Mononuclear cell (primary cell): ENCODE measurements at regions not wholly inside any gene's neighbourhood (a gene's known extent, or its start where the extent isn't known, plus 50 kb on each side); places are given as distances from the start of the nearest gene placed in this dataset.
"Not testable (repeated sequence)": the region's sequence is repeated elsewhere in the genome, so short reads cannot be mapped to it uniquely, and the experiment has no call there.

Experiments
- H3K27me3 ChIP-seq: 2 replicates; pipeline ENCODE4 v1.6.0; 2011; ENCODE audit warnings: low read length, control low read depth; ENCODE audit not compliant: insufficient read depth
- H3K4me1 ChIP-seq: 2 replicates; pipeline ENCODE4 v1.5.1; 2011; ENCODE audit warnings: mild to moderate bottlenecking, low read length, control low read depth; ENCODE audit not compliant: insufficient read depth
- H3K4me3 ChIP-seq: 2 replicates; pipeline ENCODE4 v1.5.1; 2011; ENCODE audit warnings: mild to moderate bottlenecking, low read length, moderate library complexity
- H3K9me3 ChIP-seq: 2 replicates; pipeline ENCODE4 v1.5.1; 2011; ENCODE audit warnings: low read depth, mild to moderate bottlenecking, control low read depth, low read length

DNA sequence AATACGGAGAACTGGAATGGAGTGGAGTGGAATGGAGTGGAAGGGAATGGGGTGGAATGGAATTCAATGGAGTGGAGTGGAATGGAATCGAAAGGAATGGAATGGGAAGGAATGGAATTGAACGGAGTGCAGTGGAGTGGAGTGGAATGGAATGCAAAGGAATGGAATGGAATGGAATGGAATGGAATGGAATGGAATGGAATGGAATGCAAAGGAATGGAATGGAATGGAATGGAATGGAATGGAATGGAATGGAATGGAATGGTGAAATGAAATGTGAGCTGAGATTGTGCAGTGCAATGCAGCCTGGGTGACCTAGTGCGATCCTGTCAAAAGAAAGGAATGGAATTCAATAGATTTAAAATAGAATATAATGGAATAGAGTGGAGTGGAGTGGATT, 357.3 kb upstream of the WSB1 start:
- peaks cover 47% of the 10 kb centered on the region for H3K9me3 ChIP-seq
- H3K27me3 ChIP-seq, H3K4me1 ChIP-seq, H3K4me3 ChIP-seq: not testable (repeated sequence)

DNA sequence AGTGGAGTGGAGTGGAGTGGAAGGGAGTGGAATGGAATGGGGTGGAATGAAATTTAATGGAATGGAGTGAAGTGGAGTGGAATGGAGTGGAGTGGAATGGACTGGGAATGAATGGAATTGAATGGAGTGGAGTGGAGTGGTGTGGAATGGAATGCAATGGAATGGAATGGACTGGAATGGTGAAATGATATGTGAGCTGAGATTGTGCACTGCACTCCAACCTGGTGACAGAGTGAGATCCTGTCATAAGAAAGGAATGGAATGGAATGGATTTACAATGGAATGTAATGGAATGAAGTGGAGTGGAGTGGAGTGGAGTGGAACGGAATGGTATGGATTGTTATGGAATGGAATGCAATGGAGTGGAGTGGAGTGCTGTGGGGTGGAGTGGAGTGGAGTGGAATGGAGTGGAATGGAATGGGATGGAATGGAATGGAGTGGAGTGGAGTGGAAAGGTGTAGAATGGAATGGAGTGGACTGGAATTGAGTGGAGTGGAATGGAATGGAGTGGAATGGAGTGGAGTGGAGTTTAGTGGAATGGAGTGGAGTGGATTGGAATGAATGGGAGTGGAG, 356.1 kb upstream of the WSB1 start:
- peaks cover 47% of the 10 kb centered on the region for H3K9me3 ChIP-seq
- H3K27me3 ChIP-seq, H3K4me1 ChIP-seq, H3K4me3 ChIP-seq: not testable (repeated sequence)

DNA sequence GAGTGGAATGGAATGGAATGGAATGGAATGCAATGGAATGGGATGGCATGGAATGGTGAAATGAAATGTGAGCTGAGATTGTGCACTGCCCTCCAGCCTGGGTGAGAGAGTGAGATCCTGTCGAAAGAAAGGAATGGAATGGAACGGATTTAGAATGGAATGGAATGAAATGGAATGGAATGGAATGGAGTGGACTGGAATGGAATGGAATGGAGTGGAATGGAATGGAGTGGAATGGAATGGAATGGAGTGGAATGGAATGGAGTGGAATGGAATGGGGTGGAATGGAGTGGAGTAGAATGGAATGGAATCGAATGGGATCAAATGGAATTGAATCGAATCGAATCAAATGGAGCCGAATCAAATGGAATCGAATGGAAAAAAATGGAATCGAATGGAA, 354.2 kb upstream of the WSB1 start:
- not testable (repeated sequence) for H3K27me3 ChIP-seq, H3K4me1 ChIP-seq, H3K4me3 ChIP-seq
- peaks cover 47% of the 10 kb centered on the region for H3K9me3 ChIP-seq

DNA sequence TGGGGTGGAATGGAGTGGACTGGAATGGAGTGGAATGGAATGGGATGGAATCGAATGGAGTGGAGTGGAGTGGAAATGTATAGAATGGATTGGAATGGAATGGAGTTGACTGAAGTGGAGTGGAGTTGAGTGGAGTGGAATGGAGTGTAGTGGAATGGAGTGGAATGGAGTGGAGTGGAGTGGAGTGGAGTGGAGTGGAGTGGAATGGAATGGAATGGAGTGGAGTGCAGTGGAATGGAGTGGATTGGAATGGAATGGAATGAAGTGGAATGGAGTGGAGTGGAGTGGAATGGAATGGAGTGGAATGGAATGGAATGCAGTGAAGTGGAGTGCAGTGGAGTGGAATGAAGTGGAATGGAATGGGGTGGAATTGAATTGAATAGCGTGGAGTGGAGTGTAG, 353.3 kb upstream of the WSB1 start:
- not testable (repeated sequence) for H3K4me1 ChIP-seq, H3K27me3 ChIP-seq, H3K4me3 ChIP-seq
- peaks cover 47% of the 10 kb centered on the region for H3K9me3 ChIP-seq

DNA sequence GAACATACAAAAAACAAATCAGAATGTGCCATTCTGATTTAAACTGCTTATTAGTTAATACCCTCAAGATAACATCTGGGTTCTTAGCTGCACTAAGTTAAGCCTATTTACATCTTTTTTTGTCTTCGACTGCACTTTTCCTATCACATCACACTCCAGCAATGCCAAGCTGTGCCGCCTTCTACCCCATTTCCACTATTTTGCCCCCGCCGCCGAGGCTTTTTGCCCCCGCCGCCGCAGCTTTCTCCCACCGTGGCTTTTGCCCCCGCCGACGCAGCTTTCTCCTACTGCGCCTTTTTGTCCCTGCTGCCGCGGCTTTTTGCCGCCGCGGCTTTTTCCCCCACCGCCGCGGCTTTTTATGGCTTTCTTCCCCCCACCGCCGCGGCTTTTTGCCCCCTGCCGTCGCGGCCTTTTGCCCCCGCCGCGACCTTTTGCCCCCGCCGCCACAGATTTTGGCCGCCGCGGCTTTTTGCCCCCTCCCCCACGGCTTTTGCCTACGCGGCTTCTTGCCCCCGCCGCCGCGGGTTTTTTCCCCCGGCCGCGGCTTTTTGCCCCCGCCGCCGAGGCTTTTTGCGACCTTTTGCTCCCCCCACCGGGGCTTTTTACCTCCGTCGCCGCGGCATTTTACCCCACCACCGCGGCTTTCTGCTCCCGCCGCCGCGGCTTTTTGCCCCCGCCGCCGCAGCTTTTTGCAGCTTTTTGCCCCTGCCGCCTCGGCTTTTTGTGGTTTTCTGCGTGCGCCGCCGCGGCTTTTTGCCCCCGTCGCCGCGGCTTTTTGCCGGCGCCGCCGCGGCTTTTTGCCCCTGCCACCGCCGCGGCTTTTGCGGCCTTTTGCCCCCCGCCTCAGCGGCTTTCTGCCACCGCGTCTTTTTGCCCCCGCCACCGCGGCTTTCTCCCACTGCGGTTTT, 331.4 kb upstream of the WSB1 start:
- peaks cover 10% of the 10 kb centered on the region for H3K27me3 ChIP-seq
- no peaks in the 10 kb centered on the region for H3K4me1 ChIP-seq
- no peaks in the 10 kb centered on the region for H3K9me3 ChIP-seq
- no peak overlapping the region for H3K4me3 ChIP-seq

DNA sequence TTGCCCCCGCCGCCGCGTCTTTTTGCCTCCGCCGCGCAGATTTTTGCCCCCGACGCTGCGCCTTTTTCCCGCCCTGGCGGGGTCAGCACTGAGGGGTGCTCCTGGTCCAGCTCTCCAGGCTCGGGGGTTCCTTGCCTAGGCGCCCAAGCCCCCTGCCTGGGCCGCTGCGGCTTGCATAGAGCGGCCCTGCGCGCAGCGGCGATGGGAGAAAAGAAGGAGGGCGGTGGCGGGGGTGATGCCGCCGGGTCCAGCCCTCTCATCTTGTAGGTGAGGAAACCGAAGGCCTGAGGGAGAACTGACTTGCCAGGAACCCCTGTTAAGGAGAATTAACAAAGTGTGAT, 330.8 kb upstream of the WSB1 start:
- Histone ChIP-seq H3K9me3 (no peaks in the 10 kb centered on the region), H3K27me3 (peaks cover 10% of the 10 kb centered on the region), H3K4me1 (no peaks in the 10 kb centered on the region), H3K4me3 (no peak overlapping the region)

DNA sequence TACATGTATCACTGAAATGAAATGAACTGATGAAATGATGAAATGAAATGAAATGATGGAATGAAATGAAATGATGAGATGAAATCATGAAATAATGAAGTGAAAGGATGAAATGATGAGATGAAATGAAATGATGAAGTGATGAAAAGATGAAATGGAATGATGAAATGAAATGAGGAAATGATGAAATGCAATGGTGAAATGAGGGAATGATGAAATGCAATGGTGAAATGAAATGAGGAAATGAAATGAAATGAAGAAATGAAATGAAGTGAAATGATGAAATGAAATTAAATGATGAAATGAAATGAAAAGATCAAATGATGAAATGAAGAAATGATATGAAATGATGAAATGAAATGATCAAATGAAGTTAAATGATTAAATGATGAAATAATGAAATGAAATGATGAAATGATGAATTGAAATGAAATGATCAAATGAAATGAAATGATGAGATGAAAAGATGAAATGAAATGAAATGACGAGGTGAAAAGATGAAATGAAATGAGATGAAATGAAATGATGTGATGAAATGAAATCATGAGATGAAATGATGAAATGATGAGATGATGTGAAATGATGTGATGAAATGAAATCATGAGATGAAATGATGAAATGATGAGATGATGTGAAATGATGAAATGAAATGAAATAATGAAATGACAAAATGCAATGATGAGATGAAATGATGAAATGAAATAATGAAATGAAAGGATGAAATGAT, 327.9 kb upstream of the WSB1 start:
- not testable (repeated sequence) for H3K4me3 ChIP-seq, H3K4me1 ChIP-seq, H3K27me3 ChIP-seq, H3K9me3 ChIP-seq

DNA sequence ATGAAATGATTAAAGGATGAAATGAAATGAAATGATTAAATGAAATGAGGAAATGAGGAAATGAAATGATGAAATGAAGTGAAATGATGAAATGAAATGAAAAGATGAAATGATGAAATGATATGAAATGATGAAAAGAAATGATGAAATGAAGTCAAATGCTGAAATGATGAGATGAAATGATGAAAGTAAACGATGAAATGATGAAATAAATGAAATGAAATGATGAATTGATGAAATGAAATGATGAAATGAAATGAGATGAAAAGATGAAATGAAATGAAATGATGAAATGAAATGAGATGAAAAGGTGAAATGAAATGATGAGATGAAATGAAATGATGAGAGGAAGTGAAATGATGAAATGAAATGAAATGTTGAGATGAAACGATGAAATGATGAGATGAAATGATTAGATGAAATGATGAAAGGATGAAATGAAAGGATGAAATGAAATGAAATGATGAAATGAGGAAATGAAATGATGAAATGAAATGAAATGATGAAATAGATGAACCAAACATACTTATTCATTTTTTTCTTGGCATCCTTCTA, 327.2 kb upstream of the WSB1 start:
- H3K4me3 ChIP-seq, H3K9me3 ChIP-seq, H3K4me1 ChIP-seq, H3K27me3 ChIP-seq: not testable (repeated sequence)

DNA sequence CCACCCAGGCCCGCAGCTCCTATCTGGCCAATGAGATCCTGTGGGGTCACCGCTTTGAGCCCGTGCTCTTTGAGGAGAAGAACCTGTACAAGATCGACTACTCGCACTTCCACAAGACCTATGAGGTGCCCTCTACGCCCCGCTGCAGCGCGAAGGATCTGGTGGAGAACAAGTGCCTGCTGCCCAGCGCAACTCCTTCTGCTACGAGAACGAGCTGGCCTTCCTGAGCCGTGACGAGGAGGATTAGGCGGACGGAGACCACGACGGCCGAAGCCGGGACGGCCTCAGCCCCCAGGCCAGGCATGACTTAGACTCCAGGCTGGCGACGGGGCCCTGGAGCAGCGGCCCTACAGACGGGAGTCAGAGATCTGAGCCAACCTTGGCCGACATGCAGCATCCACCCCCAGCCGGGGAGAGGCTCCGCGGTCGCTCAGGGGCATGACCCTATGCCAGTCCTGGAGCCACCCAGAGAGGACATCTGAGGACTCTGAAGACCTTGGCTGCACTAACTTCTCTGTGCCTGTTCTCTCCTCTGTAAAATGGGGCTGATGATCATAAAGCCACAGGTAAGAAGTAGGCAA, 312.0 kb upstream of the WSB1 start:
- not testable (repeated sequence) for H3K4me1 ChIP-seq, H3K27me3 ChIP-seq, H3K4me3 ChIP-seq, H3K9me3 ChIP-seq

DNA sequence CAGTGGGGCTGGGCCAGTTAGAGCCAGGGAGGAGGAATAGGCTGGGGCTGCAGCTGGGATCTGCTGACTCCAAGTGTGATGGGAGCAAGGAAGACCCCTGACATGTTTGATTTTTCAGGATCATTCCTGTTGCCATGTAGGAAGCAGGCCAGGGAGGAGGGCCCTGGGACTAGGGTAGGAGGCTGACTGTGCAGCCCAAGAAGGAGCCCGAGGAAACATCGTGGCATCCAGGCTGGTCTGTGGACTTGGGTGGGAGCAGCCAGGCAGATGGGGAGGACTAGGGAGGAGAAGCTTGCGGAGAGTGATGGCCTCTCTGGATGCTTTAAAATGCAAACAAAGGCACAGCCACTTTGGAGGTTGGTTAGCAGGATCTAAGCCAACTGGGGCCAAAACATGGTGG, 311.4 kb upstream of the WSB1 start:
- H3K9me3 ChIP-seq, H3K4me3 ChIP-seq, H3K27me3 ChIP-seq, H3K4me1 ChIP-seq: not testable (repeated sequence)

DNA sequence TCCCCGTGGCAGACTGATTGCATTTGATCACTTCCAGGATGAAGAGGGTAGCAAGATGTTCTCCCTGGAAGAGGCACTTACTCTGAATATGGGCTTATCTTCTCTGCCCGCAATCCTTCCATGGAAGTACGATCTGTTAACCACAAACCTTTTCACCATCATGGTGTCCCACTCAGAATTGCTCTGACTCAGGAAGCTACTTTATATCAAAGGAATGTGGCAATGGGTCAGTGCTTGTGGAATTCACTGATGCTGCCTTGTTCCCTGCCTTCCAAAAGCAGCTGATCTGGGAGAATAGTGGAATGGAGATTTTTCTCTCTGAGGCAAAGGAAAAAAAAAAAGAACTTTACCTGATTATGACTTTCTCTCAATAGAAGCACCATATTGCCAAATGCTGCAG, 306.1 kb upstream of the WSB1 start:
- not testable (repeated sequence) for H3K4me3 ChIP-seq, H3K27me3 ChIP-seq, H3K9me3 ChIP-seq, H3K4me1 ChIP-seq

DNA sequence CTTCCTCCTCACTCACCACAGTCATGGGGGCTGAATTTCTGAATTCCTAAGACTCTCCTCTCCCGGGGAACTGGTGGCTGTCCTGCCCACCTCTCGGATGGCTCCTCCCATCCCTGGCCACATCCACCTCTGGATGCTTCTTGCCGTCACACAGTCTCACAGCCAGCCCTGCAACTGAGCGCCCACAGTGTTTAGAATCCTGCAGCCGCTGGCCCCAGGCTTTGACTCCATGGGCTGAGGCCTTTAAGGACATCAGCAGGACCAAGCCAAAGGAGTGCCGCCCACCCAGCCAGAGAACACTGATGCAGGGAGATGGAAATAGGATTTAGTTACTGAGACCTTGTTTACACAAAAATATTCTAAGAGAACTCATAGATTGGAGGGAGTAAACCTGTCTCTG, 299.3 kb upstream of the WSB1 start:
- not testable (repeated sequence) for H3K4me3 ChIP-seq, H3K27me3 ChIP-seq, H3K9me3 ChIP-seq, H3K4me1 ChIP-seq

DNA sequence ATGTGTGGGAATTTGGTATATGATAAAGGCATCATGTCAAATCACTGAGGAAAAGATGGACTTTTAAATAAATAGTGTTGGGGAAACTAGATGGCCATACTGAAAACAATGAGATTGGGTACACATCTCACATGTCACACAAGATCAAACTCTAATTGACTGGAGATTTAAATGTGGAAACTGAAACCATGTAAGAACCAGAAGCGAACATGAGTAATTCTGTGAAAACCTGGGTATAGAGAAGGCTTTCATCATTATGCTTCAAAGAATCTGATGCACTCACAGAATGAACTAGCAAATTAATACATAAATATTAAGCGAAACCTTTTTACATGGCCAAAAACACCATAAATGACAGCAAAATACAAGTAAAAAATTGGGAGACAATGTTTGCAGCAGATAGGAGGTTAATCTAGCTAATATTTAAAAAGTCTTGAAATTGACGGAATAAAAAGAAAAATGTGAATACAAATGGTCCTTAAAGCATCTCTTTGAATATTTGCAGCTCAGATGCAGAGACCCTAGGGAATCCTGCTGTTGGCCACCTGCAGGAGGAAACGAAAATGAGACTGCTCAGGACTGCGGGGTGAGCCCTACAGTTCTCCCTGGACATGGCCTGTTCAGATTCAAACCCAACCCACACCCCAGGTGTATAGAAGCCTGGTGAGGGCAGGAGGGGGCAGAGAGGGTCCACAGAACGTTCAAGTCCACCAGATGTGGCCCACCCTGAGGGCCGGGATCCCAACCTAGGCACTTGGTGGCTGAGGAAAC, 297.6 kb upstream of the WSB1 start:
- H3K27me3 ChIP-seq, H3K9me3 ChIP-seq, H3K4me3 ChIP-seq, H3K4me1 ChIP-seq: not testable (repeated sequence)

DNA sequence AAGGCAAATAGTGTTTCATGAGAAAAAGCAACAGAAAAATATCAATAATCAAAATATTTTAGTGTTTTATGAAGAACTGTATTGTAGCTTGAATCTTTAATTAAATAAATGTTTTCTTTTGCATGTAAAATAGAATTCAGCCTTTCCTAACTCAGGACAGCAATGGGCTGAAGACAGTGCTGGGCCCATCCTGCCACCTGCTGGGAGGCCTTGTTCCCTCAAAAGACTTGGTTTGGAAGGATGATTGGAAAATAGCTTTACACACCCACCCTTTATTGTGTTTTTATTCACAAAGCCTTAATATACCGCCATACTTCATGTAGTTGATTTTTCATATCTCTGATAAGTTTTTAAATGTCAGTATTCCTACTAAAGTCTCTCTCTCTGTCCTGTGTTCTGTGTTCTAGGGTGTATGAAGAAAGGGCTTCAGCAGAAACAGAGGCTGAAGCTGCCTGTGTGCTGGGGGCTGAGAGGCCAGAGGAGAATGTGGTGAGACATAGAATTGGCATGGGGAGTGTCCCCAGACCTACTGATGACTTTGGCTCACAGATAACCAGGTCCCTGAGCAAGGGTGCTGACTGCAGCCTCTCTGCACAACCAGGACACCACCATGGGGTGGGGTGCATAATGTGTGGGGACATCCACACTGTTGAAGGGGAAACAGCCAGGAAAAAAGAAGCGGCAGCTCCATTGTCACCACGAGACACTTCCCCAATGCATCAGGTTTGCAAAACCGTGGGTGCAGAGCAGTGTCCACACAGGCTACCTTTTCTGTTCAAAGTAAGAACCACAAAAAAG, 286.0 kb upstream of the WSB1 start:
- not testable (repeated sequence) for H3K4me3 ChIP-seq, H3K27me3 ChIP-seq, H3K4me1 ChIP-seq, H3K9me3 ChIP-seq
